NCI-H510A treated with DMSO at 0.1 percent for 48 hours (cell line): ENCODE measurements at regions not wholly inside any gene's neighbourhood (a gene's known extent, or its start where the extent isn't known, plus 50 kb on each side); places are given as distances from the start of the nearest gene placed in this dataset.
"Not testable (repeated sequence)": the region's sequence is repeated elsewhere in the genome, so short reads cannot be mapped to it uniquely, and the experiment has no call there.

ENCODE experiments used
- DNase-seq: peaks from one replicate; lab custom pipeline; 2025; lab: John Stamatoyannopoulos, UW

- no peak for DNase-seq
These were observed 66.7 kb upstream of the EIF5 start for GRCh38 chr14:103267226-103267910.

GRCh38 chr14:103271189-103271588, 62.8 kb upstream of the EIF5 start:
- DNase-seq = no peak

- no peak for DNase-seq
These were observed 60.8 kb upstream of the EIF5 start for GRCh38 chr14:103273145-103273744.

GRCh38 chr14:103273745-103274615, 60.1 kb upstream of the EIF5 start:
- DNase-seq = no peak

GRCh38 chr14:103275000-103275399, 59.0 kb upstream of the EIF5 start:
- DNase-seq = no peak

- no peak for DNase-seq
These were observed 56.1 kb upstream of the EIF5 start for GRCh38 chr14:103277931-103278330.

GRCh38 chr14:103279142-103280025, 54.7 kb upstream of the EIF5 start:
- DNase-seq = no peak

GRCh38 chr14:103280278-103280928, 53.6 kb upstream of the EIF5 start:
- DNase-seq = no peak

GRCh38 chr14:103281496-103282231, 52.4 kb upstream of the EIF5 start:
- DNase-seq = no peak

GRCh38 chr14:103282309-103282708, 51.7 kb upstream of the EIF5 start:
- not testable (repeated sequence) for DNase-seq

GRCh38 chr14:103282932-103283331, 51.1 kb upstream of the EIF5 start:
- no peak for DNase-seq

GRCh38 chr14:103283916-103284315, 50.1 kb upstream of the EIF5 start:
- DNase-seq = no peak
